T-helper 1 cell treated with Interleukin-12 subunit alpha and Interleukin-12 subunit beta and Interleukin-4 antibody, amounts not matched to agents 30 μg/mL and 1 μg/mL, for 36 hours (primary cell): ENCODE measurements at regions not wholly inside any gene's neighbourhood (a gene's known extent, or its start where the extent isn't known, plus 50 kb on each side); places are given as distances from the start of the nearest gene placed in this dataset.

Source experiments
- H3K27ac Mint-ChIP-seq: one replicate; pipeline ENCODE4 v1.8.0; 2021; ENCODE audit warnings: mild to moderate bottlenecking, mixed read lengths
- H3K27me3 Mint-ChIP-seq: one replicate; pipeline ENCODE4 v1.8.0; 2021; ENCODE audit warnings: low read depth, mixed read lengths
- H3K36me3 Mint-ChIP-seq: one replicate; pipeline ENCODE4 v1.8.0; 2021; ENCODE audit warnings: low read depth, mixed read lengths
- H3K4me1 Mint-ChIP-seq: one replicate; pipeline ENCODE4 v1.8.0; 2021; ENCODE audit warnings: low read depth, mixed read lengths
- H3K4me3 Mint-ChIP-seq: one replicate; pipeline ENCODE4 v1.8.0; 2021; ENCODE audit warnings: mild to moderate bottlenecking, moderate library complexity, mixed read lengths
- H3K9me3 Mint-ChIP-seq: one replicate; pipeline ENCODE4 v1.8.0; 2021; ENCODE audit warnings: mixed read lengths

DNA sequence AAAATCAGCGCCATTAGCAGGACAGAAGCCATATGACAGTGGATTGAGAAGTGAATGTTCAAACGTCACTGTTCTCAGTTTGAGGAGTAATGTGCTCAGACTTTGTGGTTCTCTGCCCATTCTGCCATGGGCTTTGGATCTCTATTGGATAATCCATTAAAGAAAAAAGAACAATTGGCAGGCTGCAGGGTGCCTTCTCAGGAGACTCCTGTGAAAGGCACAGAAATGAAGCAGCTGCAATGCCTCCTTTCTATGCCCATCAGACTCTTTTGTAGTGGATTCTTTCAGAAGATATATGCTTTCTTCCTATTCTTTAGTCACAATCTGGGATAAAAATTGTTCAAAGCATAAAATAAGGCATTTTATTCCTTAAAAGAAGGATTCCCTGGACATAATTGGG is 506.9 kb upstream of the KLHL29 start:
- Mint-ChIP-seq H3K4me3 (no peak overlapping the region), H3K27ac (no peak overlapping the region), H3K9me3 (no peaks in the 10 kb centered on the region), H3K36me3 (no peaks in the 10 kb centered on the region), H3K4me1 (no peaks in the 10 kb centered on the region), H3K27me3 (no peaks in the 10 kb centered on the region)

DNA sequence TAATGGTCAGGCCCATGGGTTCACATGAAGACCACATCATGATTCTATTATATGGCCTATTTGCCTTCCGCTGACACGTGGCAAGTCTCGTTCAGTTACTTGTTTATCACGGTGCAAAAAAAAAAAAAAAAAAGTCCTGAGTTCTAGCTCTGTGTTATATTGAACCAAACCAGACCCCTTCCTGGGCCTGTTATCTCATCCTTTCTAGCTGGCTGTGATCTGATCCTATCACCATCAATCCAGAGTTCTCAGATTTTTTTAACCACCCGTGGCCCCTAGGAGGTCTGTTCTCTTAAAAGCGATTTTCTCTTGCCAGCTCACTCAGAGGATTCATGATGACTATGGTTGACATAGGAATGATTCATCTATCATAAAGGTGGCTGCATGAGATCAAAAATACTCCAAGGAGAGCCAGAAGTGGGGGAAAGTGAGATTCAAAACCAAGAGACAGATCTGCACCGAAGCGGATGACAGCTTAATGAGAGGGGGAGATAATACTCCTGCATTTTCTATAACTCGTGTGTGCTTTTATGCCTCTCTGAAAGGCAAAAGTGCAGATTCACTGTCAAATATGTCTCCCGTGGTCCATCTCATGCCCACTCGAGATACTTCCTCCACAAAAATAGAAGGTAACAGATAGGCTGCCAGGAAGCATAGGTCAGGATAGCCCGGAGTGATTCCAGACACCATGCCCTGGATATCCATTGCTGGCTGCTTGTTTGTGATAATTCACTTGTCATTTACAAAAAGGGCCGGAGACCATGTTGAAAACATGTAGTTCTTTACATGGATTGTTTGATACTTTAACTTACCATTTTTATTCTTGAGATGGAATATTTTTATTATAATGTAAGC is 505.7 kb upstream of the KLHL29 start:
- Mint-ChIP-seq H3K27ac (no peak overlapping the region), H3K27me3 (no peaks in the 10 kb centered on the region), H3K4me1 (no peaks in the 10 kb centered on the region), H3K4me3 (no peak overlapping the region), H3K9me3 (no peaks in the 10 kb centered on the region), H3K36me3 (no peaks in the 10 kb centered on the region)

DNA sequence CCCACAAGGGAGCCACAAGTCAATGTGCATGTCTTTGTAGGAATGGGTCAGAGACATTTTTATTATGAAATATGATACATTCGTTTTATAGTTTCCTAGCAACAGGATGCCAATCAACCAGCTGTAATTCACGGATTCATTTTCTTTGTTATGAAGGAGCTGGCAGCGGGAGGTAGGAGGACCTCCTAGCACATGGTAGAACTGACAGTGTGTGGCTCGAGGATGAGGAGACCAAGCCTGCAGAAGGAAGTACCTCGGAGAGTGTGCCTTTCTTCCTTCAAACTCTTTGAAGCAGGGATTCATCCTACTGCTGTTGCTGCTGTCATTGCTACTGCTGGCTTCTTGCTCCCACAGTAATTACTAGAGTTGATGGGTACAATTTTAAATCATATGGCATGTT is 504.8 kb upstream of the KLHL29 start:
- H3K9me3 Mint-ChIP-seq: no peaks in the 10 kb centered on the region
- no peak overlapping the region for H3K4me3 Mint-ChIP-seq

DNA sequence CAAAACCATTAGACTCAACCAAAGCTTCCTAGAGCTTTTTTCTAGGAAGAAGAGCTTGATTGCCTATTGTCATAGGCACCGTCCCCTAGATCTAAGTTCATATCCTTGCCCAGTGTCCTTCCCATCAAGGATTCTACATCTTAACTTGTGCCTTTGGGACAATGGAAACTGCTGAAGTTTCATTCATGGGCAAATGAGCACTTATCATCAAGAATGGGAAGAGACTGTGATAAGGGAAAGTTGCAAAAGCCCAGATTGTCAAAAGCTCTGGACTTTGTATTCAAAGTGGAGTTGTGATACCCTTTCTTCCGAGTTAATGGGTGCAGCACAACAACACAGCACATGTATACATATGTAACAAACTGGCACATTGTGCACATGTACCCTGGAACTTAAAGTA is 503.0 kb upstream of the KLHL29 start:
- Mint-ChIP-seq H3K4me1 (no peaks in the 10 kb centered on the region), H3K27ac (no peak overlapping the region), H3K36me3 (no peaks in the 10 kb centered on the region), H3K9me3 (no peaks in the 10 kb centered on the region), H3K4me3 (no peak overlapping the region), H3K27me3 (no peaks in the 10 kb centered on the region)

More for the DNA sequence above, 504.8 kb upstream of the KLHL29 start:
- H3K36me3 Mint-ChIP-seq: no peaks in the 10 kb centered on the region
- no peaks in the 10 kb centered on the region for H3K4me1 Mint-ChIP-seq
- H3K27ac Mint-ChIP-seq: no peak overlapping the region
- no peaks in the 10 kb centered on the region for H3K27me3 Mint-ChIP-seq

DNA sequence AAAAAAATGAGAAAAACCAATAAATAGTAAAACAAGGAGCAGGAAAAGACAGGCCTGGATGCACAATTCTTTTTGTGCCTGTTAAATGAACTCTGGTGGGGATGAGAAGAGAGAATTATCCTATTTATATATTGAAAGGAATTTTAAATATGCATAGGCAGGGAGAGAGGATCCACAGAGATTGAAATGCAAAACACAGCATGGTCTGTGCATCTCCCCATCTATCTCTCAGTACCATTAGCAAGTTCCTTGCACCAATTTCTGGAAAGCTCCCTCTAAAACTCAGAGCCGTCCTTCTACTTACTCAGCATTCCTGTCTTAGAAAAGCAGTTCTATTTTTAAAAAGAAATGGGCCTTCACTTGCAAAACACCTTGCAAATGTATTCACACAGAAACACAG is 502.3 kb upstream of the KLHL29 start:
- H3K27ac Mint-ChIP-seq: no peak overlapping the region
- no peaks in the 10 kb centered on the region for H3K4me1 Mint-ChIP-seq
- H3K36me3 Mint-ChIP-seq: no peaks in the 10 kb centered on the region
- no peaks in the 10 kb centered on the region for H3K9me3 Mint-ChIP-seq
- no peaks in the 10 kb centered on the region for H3K27me3 Mint-ChIP-seq
- no peak overlapping the region for H3K4me3 Mint-ChIP-seq

DNA sequence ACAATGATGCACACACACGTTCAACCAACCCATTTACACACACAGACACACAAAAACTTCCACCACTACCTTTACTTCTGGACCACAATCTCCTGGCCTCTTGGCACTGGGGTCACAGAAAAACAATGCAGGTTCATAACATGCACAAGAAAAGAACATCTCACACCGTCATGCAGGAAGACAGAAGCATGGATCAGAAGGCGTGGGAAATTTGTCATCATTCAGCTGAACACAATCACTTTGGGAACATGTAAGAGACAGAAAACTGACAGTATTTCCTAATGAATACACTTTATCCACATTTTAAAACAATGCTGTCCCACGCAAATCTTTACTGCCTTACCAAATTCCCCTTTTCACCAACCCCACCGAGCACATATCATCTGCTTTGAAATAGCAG is 501.9 kb upstream of the KLHL29 start:
- no peak overlapping the region for H3K4me3 Mint-ChIP-seq
- no peak overlapping the region for H3K27ac Mint-ChIP-seq
- no peaks in the 10 kb centered on the region for H3K36me3 Mint-ChIP-seq
- H3K27me3 Mint-ChIP-seq: no peaks in the 10 kb centered on the region
- H3K9me3 Mint-ChIP-seq: no peaks in the 10 kb centered on the region
- no peaks in the 10 kb centered on the region for H3K4me1 Mint-ChIP-seq

DNA sequence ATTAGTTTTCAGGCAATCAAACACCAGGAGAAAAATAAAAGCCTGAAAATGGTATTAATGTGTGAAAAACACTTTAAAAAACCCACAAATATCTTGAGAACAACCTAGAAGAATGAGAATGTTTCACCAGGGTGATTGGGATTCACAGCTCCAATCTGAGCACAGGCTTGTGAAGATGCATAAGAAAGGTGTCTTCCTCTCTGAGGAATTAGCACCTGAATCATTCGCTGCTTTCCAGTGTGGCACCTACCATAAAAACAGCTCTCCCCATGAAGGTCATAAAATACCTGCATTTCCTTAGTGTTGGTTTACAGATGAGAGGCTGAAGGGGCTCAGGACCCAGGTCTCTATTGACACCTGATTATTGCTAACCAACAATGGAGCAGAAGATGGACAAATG is 499.7 kb upstream of the KLHL29 start:
- H3K4me1 Mint-ChIP-seq: no peaks in the 10 kb centered on the region
- no peaks in the 10 kb centered on the region for H3K36me3 Mint-ChIP-seq
- H3K9me3 Mint-ChIP-seq: no peaks in the 10 kb centered on the region
- H3K4me3 Mint-ChIP-seq: no peak overlapping the region
- H3K27me3 Mint-ChIP-seq: no peaks in the 10 kb centered on the region
- H3K27ac Mint-ChIP-seq: no peak overlapping the region

DNA sequence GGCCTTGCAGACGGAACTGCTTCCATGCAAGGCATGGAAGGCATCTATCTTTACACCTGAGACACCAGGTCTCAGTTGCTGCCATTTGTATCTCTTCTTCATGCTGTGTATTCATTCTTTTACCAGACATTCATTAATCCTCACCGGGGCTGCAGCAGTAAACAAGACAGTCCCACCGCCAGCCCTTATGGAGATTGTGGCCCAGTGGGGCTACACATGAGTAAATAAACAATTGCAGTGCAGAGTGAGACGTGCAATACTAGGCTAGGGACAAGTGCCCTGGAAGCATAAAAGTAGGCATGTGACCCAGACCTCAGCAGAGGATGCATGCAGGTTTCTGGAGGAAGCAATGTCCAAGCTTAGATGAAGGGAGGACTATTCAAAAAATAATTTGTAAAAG is 497.6 kb upstream of the KLHL29 start:
- H3K27me3 Mint-ChIP-seq: no peaks in the 10 kb centered on the region
- no peaks in the 10 kb centered on the region for H3K36me3 Mint-ChIP-seq
- no peaks in the 10 kb centered on the region for H3K9me3 Mint-ChIP-seq
- no peak overlapping the region for H3K27ac Mint-ChIP-seq
- H3K4me3 Mint-ChIP-seq: no peak overlapping the region
- no peaks in the 10 kb centered on the region for H3K4me1 Mint-ChIP-seq

DNA sequence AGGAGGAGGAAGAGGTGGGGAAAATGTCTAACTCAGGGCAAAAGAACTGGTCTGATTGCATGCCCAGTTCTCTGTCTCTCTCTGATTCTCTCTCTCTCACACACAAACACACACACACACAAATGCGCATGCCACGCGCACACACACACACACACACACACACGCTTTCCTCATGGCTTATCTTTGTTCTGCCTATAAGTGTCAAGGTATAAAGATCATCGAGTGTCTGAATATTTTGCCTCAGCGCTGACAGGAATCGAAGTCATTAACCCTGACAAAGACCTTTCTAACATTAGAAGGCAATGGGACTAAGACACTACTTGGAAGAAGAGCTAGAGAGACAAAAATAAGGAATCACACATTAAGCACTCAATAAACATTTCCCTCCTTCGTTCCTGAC is 497.1 kb upstream of the KLHL29 start:
- H3K36me3 Mint-ChIP-seq: no peaks in the 10 kb centered on the region
- H3K27ac Mint-ChIP-seq: no peak overlapping the region

DNA sequence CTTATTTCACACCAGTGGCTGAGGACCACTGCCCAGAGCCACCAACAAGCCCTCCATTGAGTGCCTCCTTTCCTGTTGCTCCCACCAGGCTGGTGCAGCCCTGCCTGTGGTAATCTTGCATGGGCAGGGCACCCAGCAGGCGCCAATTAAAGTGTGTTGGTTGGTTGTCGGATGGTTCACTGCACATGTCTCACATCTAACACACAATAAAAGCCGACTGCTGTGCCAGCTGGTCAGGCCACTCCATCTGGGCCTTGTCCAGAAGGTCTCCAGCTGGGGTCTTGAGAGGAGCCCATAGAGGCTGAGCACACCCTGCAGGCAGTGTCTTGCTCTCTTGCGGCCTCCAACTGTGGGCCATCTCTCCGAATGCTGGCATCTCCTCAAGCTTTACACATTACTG is 494.8 kb upstream of the KLHL29 start:
- no peaks in the 10 kb centered on the region for H3K36me3 Mint-ChIP-seq
- H3K27me3 Mint-ChIP-seq: no peaks in the 10 kb centered on the region
- no peak overlapping the region for H3K4me3 Mint-ChIP-seq
- no peaks in the 10 kb centered on the region for H3K9me3 Mint-ChIP-seq
- H3K4me1 Mint-ChIP-seq: no peaks in the 10 kb centered on the region
- no peak overlapping the region for H3K27ac Mint-ChIP-seq

More for the DNA sequence above, 497.1 kb upstream of the KLHL29 start:
- H3K4me3 Mint-ChIP-seq: no peak overlapping the region
- H3K4me1 Mint-ChIP-seq: no peaks in the 10 kb centered on the region
- H3K27me3 Mint-ChIP-seq: no peaks in the 10 kb centered on the region
- H3K9me3 Mint-ChIP-seq: no peaks in the 10 kb centered on the region

DNA sequence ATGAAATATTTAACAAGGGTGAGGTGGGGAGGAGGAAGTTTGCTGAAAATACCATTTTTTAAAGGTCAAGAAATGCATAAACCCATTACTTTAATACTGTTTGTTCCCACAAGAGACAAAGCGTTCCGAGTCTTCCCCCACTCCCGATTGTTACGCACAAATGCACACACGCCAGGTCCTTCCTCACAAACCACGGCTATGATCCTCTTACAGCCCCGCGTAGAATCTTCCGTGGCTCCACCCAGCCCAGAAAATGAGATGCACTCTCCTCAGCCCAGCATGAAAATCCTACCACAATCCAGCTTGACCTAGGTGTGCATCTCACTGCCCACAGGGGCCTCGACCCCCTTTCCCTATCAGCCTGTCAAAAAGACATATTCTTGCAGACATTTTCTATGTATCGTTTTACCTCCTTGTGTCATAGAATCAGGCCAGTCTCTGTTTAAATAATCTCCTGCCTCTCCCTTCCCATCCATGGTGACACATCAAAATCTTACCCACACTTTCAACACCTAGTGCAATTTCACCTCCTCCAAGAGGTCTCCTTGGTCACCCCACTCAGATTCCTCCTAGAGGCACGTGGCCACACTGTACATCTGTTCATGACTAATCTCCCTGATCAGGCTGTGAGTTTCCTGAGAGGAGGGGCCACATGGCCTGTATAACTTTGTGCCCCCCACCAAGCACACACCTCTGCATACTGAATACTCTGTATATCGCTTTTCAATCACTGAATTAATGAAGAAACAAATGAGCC is 491.0 kb upstream of the KLHL29 start:
- Mint-ChIP-seq H3K9me3 (no peaks in the 10 kb centered on the region), H3K27ac (no peak overlapping the region)

DNA sequence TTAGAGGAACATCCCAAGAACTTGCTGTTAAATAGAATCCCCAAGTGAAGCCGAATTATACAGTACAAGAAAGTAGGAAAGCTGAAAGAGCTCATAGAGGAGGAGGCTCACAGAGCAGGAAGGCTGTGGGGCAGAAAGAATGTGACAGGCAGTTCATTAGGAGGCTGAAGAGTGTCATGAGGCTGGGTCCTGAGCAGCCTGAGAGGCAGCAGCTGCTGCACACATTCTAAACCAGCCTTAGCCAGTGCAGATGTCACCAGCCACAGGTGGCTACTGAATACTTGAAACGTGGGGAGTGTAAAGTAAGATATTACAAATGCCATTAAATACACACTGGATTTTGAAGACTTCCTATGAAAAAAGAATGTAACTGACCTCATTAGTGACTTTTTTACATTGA is 490.2 kb upstream of the KLHL29 start:
- H3K4me3 Mint-ChIP-seq: no peak overlapping the region
- no peaks in the 10 kb centered on the region for H3K9me3 Mint-ChIP-seq
- H3K27me3 Mint-ChIP-seq: no peaks in the 10 kb centered on the region
- H3K4me1 Mint-ChIP-seq: no peaks in the 10 kb centered on the region
- H3K27ac Mint-ChIP-seq: no peak overlapping the region
- H3K36me3 Mint-ChIP-seq: no peaks in the 10 kb centered on the region

More for the DNA sequence above, 491.0 kb upstream of the KLHL29 start:
- Mint-ChIP-seq H3K4me1 (no peaks in the 10 kb centered on the region), H3K27me3 (no peaks in the 10 kb centered on the region), H3K4me3 (no peak overlapping the region), H3K36me3 (no peaks in the 10 kb centered on the region)

DNA sequence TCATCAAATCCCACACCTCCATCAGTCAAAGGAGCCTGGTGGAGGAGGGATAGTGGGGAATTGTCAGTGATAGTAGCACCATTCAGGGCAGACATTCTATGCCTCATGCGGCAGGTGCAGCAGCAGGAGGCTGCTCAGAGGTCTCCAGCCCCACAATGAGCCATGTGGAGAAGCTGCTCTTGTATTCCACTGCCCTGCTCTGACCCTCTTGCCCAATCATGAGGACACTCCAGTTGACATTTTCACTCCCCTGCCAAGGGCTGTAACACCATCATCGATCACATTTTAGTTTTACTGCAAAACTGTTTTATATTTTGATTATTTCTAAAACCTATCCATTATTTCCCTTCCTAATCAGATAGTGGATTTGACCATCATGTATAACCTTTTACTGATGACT is 487.6 kb upstream of the KLHL29 start:
- H3K4me1 Mint-ChIP-seq: no peaks in the 10 kb centered on the region
- no peaks in the 10 kb centered on the region for H3K9me3 Mint-ChIP-seq
- H3K27me3 Mint-ChIP-seq: no peaks in the 10 kb centered on the region
- no peak overlapping the region for H3K4me3 Mint-ChIP-seq
- no peak overlapping the region for H3K27ac Mint-ChIP-seq
- no peaks in the 10 kb centered on the region for H3K36me3 Mint-ChIP-seq

DNA sequence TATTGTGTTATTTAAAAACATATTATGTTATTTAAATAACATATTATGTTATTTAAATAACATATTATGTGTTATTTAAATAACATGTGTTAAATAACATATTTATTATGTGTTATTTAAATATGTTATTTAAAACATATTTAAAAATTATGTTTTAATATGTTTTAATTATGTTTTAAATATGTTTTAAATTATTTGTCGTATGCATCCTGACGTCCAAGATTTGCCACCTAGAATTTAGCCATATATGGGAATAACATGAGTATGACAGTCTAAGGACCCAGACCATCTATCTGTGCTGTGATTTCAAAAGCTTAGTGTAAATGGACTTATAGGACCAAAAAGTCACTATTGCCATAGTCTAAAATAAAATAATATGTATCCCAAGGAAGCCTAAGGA is 484.3 kb upstream of the KLHL29 start:
- no peaks in the 10 kb centered on the region for H3K27me3 Mint-ChIP-seq
- H3K27ac Mint-ChIP-seq: no peak overlapping the region
- no peaks in the 10 kb centered on the region for H3K36me3 Mint-ChIP-seq
- H3K4me3 Mint-ChIP-seq: no peak overlapping the region
- no peaks in the 10 kb centered on the region for H3K4me1 Mint-ChIP-seq
- H3K9me3 Mint-ChIP-seq: no peaks in the 10 kb centered on the region

DNA sequence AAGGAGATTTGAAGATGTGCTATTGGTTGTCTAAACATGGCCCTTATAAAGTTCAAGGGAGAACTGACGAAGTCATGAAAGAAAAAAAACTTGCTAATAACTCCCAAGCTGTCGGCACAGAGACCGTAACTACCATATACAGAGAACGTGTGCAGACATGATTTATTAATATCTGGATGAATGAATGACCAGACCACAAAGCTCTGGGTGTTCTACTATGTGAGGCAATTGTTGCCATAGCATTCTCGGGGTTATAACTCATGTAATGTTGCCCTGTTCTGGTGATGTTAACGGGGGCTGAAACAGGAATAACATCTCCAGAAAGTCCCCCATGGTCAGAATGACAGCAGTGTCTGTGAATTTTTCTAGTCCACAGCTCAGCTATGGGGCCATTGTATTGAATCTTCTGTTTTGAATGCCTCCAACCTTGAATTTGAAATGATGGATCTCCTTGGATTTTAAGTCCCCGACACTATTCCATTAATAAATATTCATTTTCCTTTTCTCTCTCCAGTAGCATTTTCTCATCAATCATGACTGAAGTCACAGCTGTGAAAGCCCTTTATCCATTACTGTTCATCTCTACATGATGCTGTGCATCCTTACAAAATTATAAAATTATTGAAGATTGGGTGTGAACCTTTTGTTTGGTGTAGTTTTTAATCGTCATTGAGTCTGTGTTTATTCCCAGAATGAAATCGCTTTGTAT is 483.4 kb upstream of the KLHL29 start:
- no peaks in the 10 kb centered on the region for H3K4me1 Mint-ChIP-seq

More for the DNA sequence above, 483.4 kb upstream of the KLHL29 start:
- no peak overlapping the region for H3K27ac Mint-ChIP-seq
- H3K27me3 Mint-ChIP-seq: no peaks in the 10 kb centered on the region
- no peaks in the 10 kb centered on the region for H3K9me3 Mint-ChIP-seq
- H3K4me3 Mint-ChIP-seq: no peak overlapping the region
- H3K36me3 Mint-ChIP-seq: no peaks in the 10 kb centered on the region
